ENCODE measurements at regions not wholly inside any gene's neighbourhood (a gene's known extent, or its start where the extent isn't known, plus 50 kb on each side); places are given as distances from the start of the nearest gene placed in this dataset.

- DNase-seq: no peak
Observed at GRCh38 chr4:137193564-137193963, 338.7 kb downstream of the PCDH18 start.

DNA sequence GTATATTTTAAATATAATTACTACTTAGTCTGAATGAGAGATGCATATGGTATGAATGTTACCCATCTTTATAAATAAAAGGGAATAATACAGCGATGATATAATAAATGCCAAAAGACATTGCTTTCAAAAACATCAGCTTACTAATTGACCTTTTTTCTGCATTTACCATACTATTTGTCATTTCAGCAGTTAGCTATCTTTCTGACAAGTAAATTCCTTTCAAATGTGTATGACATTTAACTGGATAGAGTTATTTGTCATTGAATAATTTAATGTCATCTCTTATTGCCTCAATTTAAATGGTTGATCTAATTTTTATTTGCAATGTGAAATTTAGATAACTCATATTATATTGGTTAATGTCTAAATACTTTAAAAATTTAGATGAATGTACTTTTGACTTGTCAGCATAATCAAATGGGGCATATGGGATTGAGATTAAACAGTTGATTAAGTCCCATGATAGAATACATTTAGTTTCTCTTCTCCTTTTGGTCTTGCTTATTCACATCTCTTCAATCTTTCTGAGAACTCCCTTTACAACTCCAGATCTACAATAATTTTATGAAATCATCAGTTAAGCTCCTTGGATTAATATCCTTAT, 350.9 kb downstream of the PCDH18 start:
- no peak for DNase-seq

- DNase-seq: no peak
Observed at GRCh38 chr4:137180349-137180748, 351.9 kb downstream of the PCDH18 start.

DNA sequence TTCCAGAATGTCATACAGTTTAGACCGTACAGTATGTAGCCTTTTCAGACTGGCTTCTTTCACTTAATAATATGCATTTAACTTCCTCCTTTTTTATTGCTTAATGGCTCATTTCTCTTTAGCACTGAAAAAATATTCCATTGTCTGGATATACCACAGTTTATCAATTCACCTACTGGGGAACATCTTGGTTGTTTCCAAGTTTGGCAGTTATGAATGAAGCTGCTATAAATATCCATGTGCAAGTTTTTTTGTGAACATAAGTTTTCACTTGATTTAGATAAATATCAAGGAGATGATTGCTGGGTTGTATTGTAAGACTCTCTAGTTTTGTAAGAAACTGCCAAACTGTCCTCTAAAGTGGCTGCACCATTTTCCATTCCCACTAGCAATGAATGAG, 375.5 kb downstream of the PCDH18 start:
- DNase-seq: no peak

DNA sequence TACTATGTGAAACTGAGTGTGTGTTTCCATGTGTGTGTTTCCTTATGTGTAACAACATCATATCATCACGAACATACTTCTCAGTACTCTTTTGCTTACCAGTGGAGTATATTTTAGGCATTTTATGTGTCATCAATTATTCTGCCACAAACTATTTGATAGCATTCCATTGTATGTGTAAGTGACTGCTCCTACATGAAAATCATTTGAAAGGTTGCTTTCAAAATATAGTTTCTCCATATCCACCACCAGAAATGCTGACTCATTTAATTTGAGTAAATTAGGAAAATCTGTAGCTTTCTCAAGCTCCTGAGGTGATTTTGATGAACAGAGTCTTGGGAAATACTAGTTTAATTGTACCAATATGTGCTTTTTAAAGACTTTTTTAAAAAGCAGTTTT, 376.2 kb downstream of the PCDH18 start:
- DNase-seq: no peak

DNA sequence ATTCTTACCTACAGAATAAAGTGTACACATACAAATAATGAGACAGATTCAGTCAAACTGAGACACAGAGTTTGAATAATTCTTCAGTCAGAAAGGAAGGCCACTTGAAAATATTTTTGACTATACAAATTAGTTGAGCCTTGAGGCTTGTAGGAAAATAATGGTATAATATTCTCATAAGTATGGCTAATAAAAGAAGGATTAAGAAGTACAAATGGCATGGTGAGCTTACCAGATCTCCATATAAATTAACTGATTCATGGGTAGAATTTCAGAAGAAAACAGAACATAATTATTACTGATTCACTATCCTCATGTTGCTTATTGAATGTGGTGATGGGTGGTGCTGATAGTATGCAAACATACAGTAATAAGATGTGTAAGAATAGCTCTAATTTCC, 401.1 kb downstream of the PCDH18 start:
- no peak for DNase-seq

- DNase-seq: no peak
Observed at GRCh38 chr4:137129845-137130244, 402.4 kb downstream of the PCDH18 start.

DNA sequence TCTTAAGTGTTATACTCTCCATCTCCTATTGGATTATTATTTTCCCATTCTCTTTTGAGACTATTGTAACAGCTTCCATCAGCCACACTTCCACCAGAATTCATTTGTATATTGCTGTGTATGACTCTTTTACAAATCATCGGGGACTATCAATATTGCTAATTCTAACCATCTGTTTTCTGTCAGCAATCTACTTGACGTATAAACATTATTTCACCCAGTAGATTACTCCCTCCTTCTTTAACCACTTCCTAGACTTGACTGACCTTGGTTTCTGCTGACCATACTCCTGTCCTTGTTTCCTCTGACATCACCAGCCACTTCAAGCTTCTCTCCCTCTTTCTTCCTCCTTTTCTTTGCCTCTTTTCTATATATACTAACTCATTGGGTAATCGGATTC, 402.9 kb downstream of the PCDH18 start:
- no peak for DNase-seq

- no peak for DNase-seq
Observed at GRCh38 chr4:137125011-137125410, 407.3 kb downstream of the PCDH18 start.

DNA sequence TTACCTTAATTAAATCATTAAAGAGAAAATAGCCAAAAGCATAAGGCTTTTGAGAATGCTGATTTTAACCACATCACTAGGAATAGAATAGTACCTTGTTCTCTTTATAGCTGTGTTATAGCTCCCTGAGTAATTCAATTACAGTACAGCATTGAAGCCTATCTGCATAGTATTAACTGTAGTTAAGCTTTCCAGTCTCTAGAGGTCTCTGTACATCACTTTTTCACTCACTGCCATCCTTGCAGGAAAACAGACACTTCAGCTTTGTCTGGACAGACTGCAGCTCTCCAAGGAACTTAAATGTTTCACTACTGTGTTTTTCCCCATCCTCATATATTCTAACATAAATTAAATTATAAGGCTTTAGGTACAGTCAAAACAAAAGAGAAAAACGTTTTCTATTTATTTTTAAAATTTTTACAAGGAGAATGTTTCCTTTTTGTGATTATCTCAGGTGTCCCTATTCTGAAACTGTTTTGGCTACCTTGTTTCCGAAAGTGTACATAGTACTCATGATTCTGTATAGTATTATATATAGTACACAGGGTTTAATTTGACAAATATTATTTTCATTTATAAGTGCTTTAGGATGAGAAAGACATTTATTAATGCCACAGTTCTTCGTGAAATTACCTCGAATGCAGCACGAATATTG, 407.9 kb downstream of the PCDH18 start:
- DNase-seq: peak; percentile 24

DNA sequence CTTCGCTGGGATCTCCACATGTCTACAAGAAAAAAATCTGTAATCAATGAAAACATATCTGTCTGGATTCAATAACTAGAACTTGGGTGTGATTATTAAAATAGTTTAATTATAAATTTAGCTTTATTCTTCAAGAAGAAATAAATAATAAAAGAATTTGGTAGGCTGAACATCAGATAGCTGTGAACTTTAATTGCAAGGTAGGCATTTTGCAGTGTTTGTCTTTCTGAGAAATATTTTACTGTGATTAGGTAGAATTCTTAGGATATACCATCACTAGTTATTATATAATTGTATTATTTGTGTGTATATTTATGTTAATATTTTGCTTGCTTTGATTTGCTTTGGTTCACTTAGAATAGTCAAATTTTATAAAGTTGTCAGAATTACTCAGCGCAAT, 409.4 kb downstream of the PCDH18 start:
- DNase-seq: no peak

DNA sequence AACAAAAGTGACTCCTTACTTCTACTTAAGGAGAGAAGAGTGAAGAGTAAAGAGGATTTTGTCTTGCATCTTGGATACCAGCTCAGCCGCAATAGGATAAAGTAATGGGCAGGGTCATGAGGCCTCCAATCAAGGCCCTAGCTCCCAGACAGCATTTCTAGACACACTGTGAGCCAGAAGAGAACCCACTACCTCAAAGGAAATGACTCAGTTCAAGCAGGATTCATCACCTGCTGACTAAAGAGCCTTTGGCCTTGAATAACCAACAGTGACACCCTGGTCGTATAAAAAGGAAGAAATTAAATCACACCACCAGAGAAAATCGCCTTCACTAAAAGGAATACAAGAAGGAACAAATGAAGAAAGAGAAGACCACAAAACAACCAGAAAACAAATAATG, 416.1 kb downstream of the PCDH18 start:
- DNase-seq: no peak

DNA sequence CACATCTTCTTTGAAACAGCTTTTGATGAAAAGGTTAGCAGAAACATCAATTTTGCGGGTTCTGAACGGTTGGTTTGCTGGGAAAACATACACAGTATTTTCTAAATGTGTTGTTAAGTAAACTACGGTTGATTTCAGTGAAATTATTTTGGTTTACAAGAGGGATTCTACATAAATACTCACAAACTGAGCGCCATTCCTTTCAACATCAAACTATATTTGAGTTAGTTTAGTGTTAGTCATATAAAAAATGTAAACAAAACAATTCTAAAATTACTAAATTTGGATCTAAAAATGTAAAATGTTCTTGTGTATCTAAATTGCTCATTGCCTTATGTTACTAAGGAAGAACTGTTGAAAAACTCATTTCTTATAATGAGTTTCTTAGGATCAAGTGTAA, 425.6 kb downstream of the PCDH18 start:
- DNase-seq: no peak

GRCh38 chr4:137106287-137106686, 426.0 kb downstream of the PCDH18 start:
- no peak for DNase-seq

GRCh38 chr4:137090951-137091350, 441.3 kb downstream of the PCDH18 start:
- DNase-seq: no peak

- no peak for DNase-seq
Observed at GRCh38 chr4:137083571-137084135, 448.6 kb downstream of the PCDH18 start.

DNA sequence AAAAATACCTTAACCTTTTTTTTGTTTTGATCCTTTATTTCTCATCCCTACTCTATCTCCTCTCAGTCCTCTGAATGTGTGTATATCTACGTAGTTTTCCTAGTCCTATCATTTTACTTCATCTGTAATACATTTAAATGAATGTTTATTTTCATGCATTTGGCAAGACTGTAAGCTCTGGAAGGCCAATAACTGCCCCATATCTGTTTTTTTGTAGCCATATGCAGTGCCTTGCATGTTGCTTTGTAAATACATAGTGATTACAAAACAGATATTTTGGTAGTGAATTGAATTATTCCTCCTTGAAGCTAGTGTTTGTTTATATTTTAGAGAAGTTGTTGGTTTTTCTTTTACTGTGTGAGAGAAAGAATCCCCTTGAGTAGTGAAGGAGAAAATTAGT, 450.2 kb downstream of the PCDH18 start:
- no peak for DNase-seq

- DNase-seq: no peak
Observed at GRCh38 chr4:137076908-137077307, 455.4 kb downstream of the PCDH18 start.

DNA sequence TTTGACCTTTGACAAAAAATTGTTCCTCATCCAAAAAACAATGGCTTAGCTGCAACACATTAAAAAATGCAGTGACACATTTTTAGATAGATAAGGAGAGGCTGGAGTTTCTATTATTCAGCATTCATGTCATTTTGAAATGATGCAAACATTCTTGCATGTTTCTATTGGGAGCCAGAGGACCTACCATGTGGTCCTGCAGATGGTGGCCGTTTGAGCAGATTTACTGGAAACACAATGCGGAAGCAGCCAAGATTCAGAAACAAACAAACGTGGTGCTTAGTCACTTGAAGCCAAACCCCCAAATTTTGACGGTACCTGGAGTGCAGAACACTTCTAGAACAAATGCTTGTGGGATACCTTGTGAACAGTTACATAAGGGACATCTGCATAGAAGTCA, 456.7 kb downstream of the PCDH18 start:
- DNase-seq: no peak

DNA sequence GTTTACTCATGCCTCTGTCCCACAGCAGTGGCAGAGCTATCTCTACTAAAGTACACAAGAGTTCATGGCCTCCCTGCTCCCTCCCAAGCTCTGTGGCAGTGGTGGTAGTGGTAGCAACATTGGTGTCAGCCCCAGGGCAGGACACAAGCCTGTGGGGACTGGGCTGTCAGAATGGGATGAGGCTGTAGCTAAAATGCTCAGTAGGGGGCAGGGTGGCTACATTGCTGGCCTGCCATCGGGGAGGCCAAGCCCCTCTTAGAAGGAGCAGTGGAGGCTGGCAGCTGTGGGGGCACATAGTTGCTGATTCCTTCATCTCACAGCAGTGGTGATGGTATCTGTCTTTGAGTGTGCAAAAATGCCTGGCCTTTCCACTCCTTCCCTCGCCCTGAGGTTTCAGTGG, 461.7 kb downstream of the PCDH18 start:
- DNase-seq: no peak

GRCh38 chr4:137069473-137069872, 462.8 kb downstream of the PCDH18 start:
- no peak for DNase-seq

- DNase-seq: no peak
Observed at GRCh38 chr4:137067735-137068134, 464.6 kb downstream of the PCDH18 start.

DNA sequence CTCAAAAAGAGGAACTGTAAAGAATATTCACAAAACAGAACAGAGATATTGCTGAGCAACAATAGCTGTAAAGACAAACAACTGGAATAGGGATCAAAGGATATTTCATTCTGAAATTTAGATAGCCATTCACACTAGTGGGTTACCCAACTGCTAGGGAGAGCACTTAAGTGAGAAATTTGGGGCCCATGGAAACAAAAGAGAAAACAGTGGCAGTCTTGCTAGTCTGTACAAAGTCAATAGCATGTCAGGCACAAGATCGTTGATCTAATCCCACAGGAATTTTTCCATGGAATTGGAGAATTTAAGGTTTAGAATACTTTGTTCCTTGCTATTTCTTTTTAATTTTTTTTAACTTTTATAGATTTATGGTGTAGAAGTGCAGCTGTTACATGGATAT, 467.0 kb downstream of the PCDH18 start:
- no peak for DNase-seq

DNA sequence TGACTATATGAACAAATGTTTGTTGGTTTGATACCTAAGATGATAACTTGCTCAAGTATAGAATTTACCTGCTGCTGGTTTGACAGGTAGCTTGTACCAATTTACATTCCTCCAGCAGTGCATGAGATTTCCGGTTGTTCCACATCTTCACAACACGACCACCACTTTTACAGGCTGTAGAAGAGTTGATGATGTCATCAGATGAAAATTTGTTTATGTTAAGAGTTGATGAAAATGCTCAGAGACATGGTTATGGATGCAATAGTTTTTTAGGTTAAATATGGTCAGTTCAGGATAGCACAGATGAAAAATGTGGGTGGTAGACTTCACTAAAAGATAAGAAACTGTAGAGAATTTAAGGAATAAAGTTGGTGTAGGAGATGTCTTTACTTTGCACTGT, 468.3 kb downstream of the PCDH18 start:
- no peak for DNase-seq

- DNase-seq: no peak
Observed at GRCh38 chr4:137043184-137043583, 489.1 kb downstream of the PCDH18 start.

Data from GDM1 (cell line).